WTC11 (cell line): ENCODE measurements at regions not wholly inside any gene's neighbourhood (a gene's known extent, or its start where the extent isn't known, plus 50 kb on each side); places are given as distances from the start of the nearest gene placed in this dataset.
A peak's percentile ranks its signal among the peaks of the same experiment; 100 is the strongest.

Experiments
- ATAC-seq: fragments of 200-7000 bp; cut with Tn5 transposase; 2 replicates; pipeline ENCODE4 v1.10.0; 2021; ENCODE audit warnings: mild to moderate bottlenecking, moderate library complexity
- CTCF ChIA-PET: fragments of 300-600 bp; sonication (Branson Sonifier 250); formaldehyde crosslinking; loops from one replicate; lab custom pipeline; 2021; ENCODE audit warnings: antibody characterized with exemption; lab: Charles Lee
- POLR2A ChIA-PET: fragments of 350-600 bp; sonication (Branson Sonifier 250); formaldehyde crosslinking; loops from one replicate; lab custom pipeline; 2021; ENCODE audit warnings: antibody characterized with exemption; lab: Charles Lee
- DNase-seq: peaks from one replicate; pipeline ENCODE4 v3.0.0; 2021; ENCODE audit warnings: low spot score
- H3K27ac Mint-ChIP-seq: 2 replicates; pipeline ENCODE4 v1.8.0; 2021; ENCODE audit warnings: mixed read lengths
- H3K27me3 Mint-ChIP-seq: 2 replicates; pipeline ENCODE4 v1.8.0; 2021; ENCODE audit warnings: low read depth, mild to moderate bottlenecking, moderate library complexity, mixed read lengths
- H3K36me3 Mint-ChIP-seq: 2 replicates; pipeline ENCODE4 v1.8.0; 2021; ENCODE audit warnings: mixed read lengths
- H3K4me1 Mint-ChIP-seq: 2 replicates; pipeline ENCODE4 v1.8.0; 2022; ENCODE audit warnings: mixed read lengths
- H3K4me3 Mint-ChIP-seq: 2 replicates; pipeline ENCODE4 v1.8.0; 2021; ENCODE audit warnings: mild to moderate bottlenecking, moderate library complexity, mixed read lengths
- H3K9me3 Mint-ChIP-seq: 2 replicates; pipeline ENCODE4 v1.8.0; 2021; ENCODE audit warnings: mixed read lengths
- AFF4 ChIP-seq: sonication (generic); formaldehyde crosslinking; IDR thresholded peaks from 2 replicates; pipeline ENCODE4 v1.8.1; 2023; ENCODE audit warnings: mild to moderate bottlenecking, missing genetic modification reagents, borderline replicate concordance
- ATF1 ChIP-seq: sonication (generic); formaldehyde crosslinking; IDR thresholded peaks from 2 replicates; pipeline ENCODE4 v1.8.1; 2023; ENCODE audit warnings: mild to moderate bottlenecking, moderate library complexity, missing genetic modification reagents
- CREB1 ChIP-seq: sonication (generic); formaldehyde crosslinking; IDR thresholded peaks from 2 replicates; pipeline ENCODE4 v1.8.0; 2023; ENCODE audit warnings: mild to moderate bottlenecking, missing genetic modification reagents
- ELF4 ChIP-seq: sonication (generic); formaldehyde crosslinking; IDR thresholded peaks from 2 replicates; pipeline ENCODE4 v1.8.1; 2022; ENCODE audit warnings: low read depth, mild to moderate bottlenecking, moderate library complexity, missing genetic modification reagents
- FOXJ3 ChIP-seq: sonication (generic); formaldehyde crosslinking; IDR thresholded peaks from 2 replicates; pipeline ENCODE4 v1.9.0; 2021; ENCODE audit warnings: missing genetic modification reagents, mild to moderate bottlenecking, borderline replicate concordance
- FOXK1 ChIP-seq: sonication (generic); formaldehyde crosslinking; IDR thresholded peaks from 2 replicates; pipeline ENCODE4 v1.8.0; 2022; ENCODE audit warnings: mild to moderate bottlenecking, moderate library complexity, missing genetic modification reagents
- GTF2I ChIP-seq: fragments of 250-450 bp; sonication (Bioruptor Pico); conservative IDR thresholded peaks from 2 replicates; pipeline ENCODE4 v1.4.0; 2021; ENCODE audit warnings: mild to moderate bottlenecking
- IRF1 ChIP-seq: sonication (generic); formaldehyde crosslinking; IDR thresholded peaks from 2 replicates; pipeline ENCODE4 v1.8.0; 2023; ENCODE audit warnings: missing genetic modification reagents
- JAZF1 ChIP-seq: fragments of 250-450 bp; sonication (Bioruptor Pico); IDR thresholded peaks from 2 replicates; pipeline ENCODE4 v1.9.0; 2021; ENCODE audit warnings: moderate library complexity, mild to moderate bottlenecking, inconsistent platforms
- MAX ChIP-seq: sonication (generic); formaldehyde crosslinking; IDR thresholded peaks from 2 replicates; pipeline ENCODE4 v1.8.0; 2022; ENCODE audit warnings: mild to moderate bottlenecking, missing genetic modification reagents
- PRDM15 ChIP-seq: sonication (generic); formaldehyde crosslinking; IDR thresholded peaks from 2 replicates; pipeline ENCODE4 v1.8.0; 2022; ENCODE audit warnings: missing genetic modification reagents
- PRRX2 ChIP-seq: fragments of 250-450 bp; sonication (Bioruptor Pico); IDR thresholded peaks from 2 replicates; pipeline ENCODE4 v1.8.0; 2021; ENCODE audit warnings: mild to moderate bottlenecking
- TCF7 ChIP-seq: sonication (generic); formaldehyde crosslinking; IDR thresholded peaks from 2 replicates; pipeline ENCODE4 v1.8.0; 2022; ENCODE audit warnings: mild to moderate bottlenecking, low read depth, missing genetic modification reagents, moderate library complexity
- ZNF425 ChIP-seq: fragments of 250-450 bp; sonication (Bioruptor Pico); conservative IDR thresholded peaks from 2 replicates; pipeline ENCODE4 v1.9.0; 2021; ENCODE audit warnings: mild to moderate bottlenecking
- ZNF512 ChIP-seq: sonication (generic); formaldehyde crosslinking; IDR thresholded peaks from 2 replicates; pipeline ENCODE4 v1.8.1; 2022; ENCODE audit warnings: missing genetic modification reagents, borderline replicate concordance

- no peaks in the 10 kb centered on the region for H3K27me3 Mint-ChIP-seq
- no peak overlapping the region for H3K4me3 Mint-ChIP-seq
- H3K4me1 Mint-ChIP-seq: peaks cover 15% of the 10 kb centered on the region
- TF ChIP-seq FOXJ3 (no peak), JAZF1 (CRISPR knock-in tag) (no peak), FOXK1 (CRISPR knock-in tag) (no peak), CREB1 (CRISPR knock-in tag) (no peak)
- no peak overlapping the region for H3K27ac Mint-ChIP-seq
- DNase-seq (no peak), ATAC-seq (no peak)
- H3K9me3 Mint-ChIP-seq: peaks cover 17% of the 10 kb centered on the region
- ChIA-PET CTCF (interaction anchor here (0.6 to 2.6 kb wide), 3 partner anchors 40 to 274 kb away, joined by 3 to 10 read pairs (median 3); no protein-coding TSS in a partner anchor), POLR2A (no interaction called here)
- peaks cover 3% of the 10 kb centered on the region; the same call in 1 of the 2 replicates for H3K36me3 Mint-ChIP-seq
These were observed 142.3 kb downstream of the MIS18A start for GRCh38 chr21:32136546-32136945.

GRCh38 chr21:32135401-32136363 is 143.2 kb downstream of the MIS18A start:
- no peak overlapping the region for H3K4me3 Mint-ChIP-seq
- ChIA-PET CTCF (interaction anchor here (0.6 to 2.6 kb wide), 6 partner anchors 8 to 273 kb away, joined by 3 to 10 read pairs (median 4); no protein-coding TSS in a partner anchor), POLR2A (no interaction called here)
- no peak for TF ChIP-seq IRF1
- TF ChIP-seq ZNF512 (CRISPR knock-in tag): no peak
- no peak for TF ChIP-seq GTF2I
- TF ChIP-seq TCF7 (CRISPR knock-in tag): no peak
- TF ChIP-seq PRDM15: no peak
- no peak for TF ChIP-seq ZNF425
- no peaks in the 10 kb centered on the region for H3K27me3 Mint-ChIP-seq
- H3K36me3 Mint-ChIP-seq: peaks cover 3% of the 10 kb centered on the region; the same call in 1 of the 2 replicates
- DNase-seq (no peak), ATAC-seq (0 out of 2 replicates have a peak, but pooled peaks have one; percentile 32)
- H3K9me3 Mint-ChIP-seq: peaks cover 17% of the 10 kb centered on the region
- H3K27ac Mint-ChIP-seq: no peak overlapping the region
- H3K4me1 Mint-ChIP-seq: peaks cover 15% of the 10 kb centered on the region

GRCh38 chr21:32134441-32135130 is 144.3 kb downstream of the MIS18A start:
- peaks cover 17% of the 10 kb centered on the region for H3K9me3 Mint-ChIP-seq
- DNase-seq (no peak), ATAC-seq (peak; percentile 18; the same call in 1 of the 2 replicates)
- no peaks in the 10 kb centered on the region for H3K27me3 Mint-ChIP-seq
- peaks cover 15% of the 10 kb centered on the region for H3K4me1 Mint-ChIP-seq
- H3K27ac Mint-ChIP-seq: no peak overlapping the region
- H3K36me3 Mint-ChIP-seq: peaks cover 3% of the 10 kb centered on the region; the same call in 1 of the 2 replicates
- ChIA-PET CTCF (interaction anchor here (0.8 to 2.6 kb wide), 4 partner anchors 9 to 38 kb away, joined by 3 to 10 read pairs (median 3); no protein-coding TSS in a partner anchor), POLR2A (no interaction called here)
- no peak overlapping the region for H3K4me3 Mint-ChIP-seq
- TF ChIP-seq IRF1 (no peak), ELF4 (CRISPR knock-in tag) (no peak), PRRX2 (CRISPR knock-in tag) (no peak), AFF4 (CRISPR knock-in tag) (no peak), ATF1 (CRISPR knock-in tag) (no peak), MAX (CRISPR knock-in tag) (no peak)
